Chondrocyte (in vitro differentiated cells): ENCODE measurements at regions not wholly inside any gene's neighbourhood (a gene's known extent, or its start where the extent isn't known, plus 50 kb on each side); places are given as distances from the start of the nearest gene placed in this dataset.
"Not testable (repeated sequence)": the region's sequence is repeated elsewhere in the genome, so short reads cannot be mapped to it uniquely, and the experiment has no call there.

ENCODE experiments used
- DNase-seq: peaks from one replicate; pipeline ENCODE4 v3.0.0; 2021; ENCODE audit warnings: mixed read lengths, low spot score
- H3K27ac Mint-ChIP-seq: one replicate; pipeline ENCODE4 v1.8.0; 2021; ENCODE audit warnings: mild to moderate bottlenecking, moderate library complexity, mixed read lengths; ENCODE audit not compliant: unreplicated experiment
- H3K27me3 Mint-ChIP-seq: 2 replicates; pipeline ENCODE4 v1.8.0; 2021; ENCODE audit warnings: low read depth, mixed read lengths
- H3K36me3 Mint-ChIP-seq: 2 replicates; pipeline ENCODE4 v1.8.0; 2021; ENCODE audit warnings: low read depth, mixed read lengths
- H3K4me1 Mint-ChIP-seq: 2 replicates; pipeline ENCODE4 v1.8.0; 2021; ENCODE audit warnings: low read depth, mild to moderate bottlenecking, mixed read lengths
- H3K4me3 Mint-ChIP-seq: one replicate; pipeline ENCODE4 v1.8.0; 2021; ENCODE audit warnings: mild to moderate bottlenecking, moderate library complexity, mixed read lengths; ENCODE audit not compliant: unreplicated experiment
- H3K9me3 Mint-ChIP-seq: 2 replicates; pipeline ENCODE4 v1.8.0; 2021; ENCODE audit warnings: low read depth, mixed read lengths
- CTCF ChIP-seq: fragments of 200-600 bp; sonication (generic); IDR thresholded peaks from 2 replicates; pipeline ENCODE4 v1.5.0; 2021; ENCODE audit warnings: antibody characterized with exemption, mild to moderate bottlenecking, moderate library complexity

DNA sequence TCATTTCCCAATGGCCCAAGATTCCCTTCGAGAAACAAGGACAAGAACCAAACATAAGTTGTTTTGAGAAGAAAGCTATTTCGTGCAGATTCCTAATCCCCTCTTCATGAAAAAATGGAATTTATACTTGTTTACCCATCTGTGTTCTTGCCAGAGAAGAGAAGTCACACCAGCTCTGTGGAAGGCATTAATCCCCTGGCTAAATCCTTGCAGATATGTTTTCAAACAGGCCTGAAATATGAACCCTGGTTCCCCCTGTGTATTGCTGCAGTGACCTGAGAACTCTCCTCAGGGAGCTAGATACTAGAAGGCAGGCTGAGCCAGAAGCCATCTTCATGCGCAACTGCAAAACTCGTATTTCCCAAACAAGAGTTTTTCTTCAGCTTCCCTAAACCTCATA lies 337.7 kb downstream of the NEK10 start:
- no peak for TF ChIP-seq CTCF
- DNase-seq = no peak
- H3K4me1 Mint-ChIP-seq = no peaks in the 10 kb centered on the region
- peaks cover 6% of the 10 kb centered on the region for H3K27me3 Mint-ChIP-seq
- no peaks in the 10 kb centered on the region for H3K9me3 Mint-ChIP-seq
- H3K36me3 Mint-ChIP-seq = no peaks in the 10 kb centered on the region
- no peak overlapping the region for H3K4me3 Mint-ChIP-seq
- no peak overlapping the region for H3K27ac Mint-ChIP-seq

- Mint-ChIP-seq H3K9me3 (no peaks in the 10 kb centered on the region), H3K36me3 (no peaks in the 10 kb centered on the region), H3K4me3 (no peak overlapping the region)
Measured at GRCh38 chr3:27034255-27034654, 334.9 kb downstream of the NEK10 start.

DNA sequence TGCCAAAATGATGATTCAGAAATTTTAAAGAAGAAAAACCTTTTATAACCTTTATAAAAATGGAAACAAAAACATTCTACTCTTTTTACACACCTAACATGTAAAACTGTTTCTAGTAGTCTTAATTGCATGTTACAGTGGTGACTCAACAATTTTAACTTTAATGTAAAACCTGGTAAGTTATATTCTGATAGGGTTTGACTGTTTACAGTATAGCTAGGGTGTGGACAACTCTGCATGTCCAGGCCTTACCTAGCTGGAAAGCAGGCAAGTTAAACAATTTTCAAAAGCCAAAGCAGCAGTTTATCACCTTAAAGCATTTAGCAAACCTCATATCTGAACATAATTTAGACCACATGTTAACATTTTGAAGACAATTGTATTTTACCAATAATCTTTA lies 328.5 kb downstream of the NEK10 start:
- Mint-ChIP-seq H3K27ac (no peak overlapping the region), H3K4me1 (no peaks in the 10 kb centered on the region), H3K36me3 (no peaks in the 10 kb centered on the region), H3K9me3 (no peaks in the 10 kb centered on the region), H3K4me3 (no peak overlapping the region), H3K27me3 (no peaks in the 10 kb centered on the region)
- DNase-seq = no peak
- TF ChIP-seq CTCF = no peak

More at GRCh38 chr3:27034255-27034654, 334.9 kb downstream of the NEK10 start:
- Mint-ChIP-seq H3K4me1 (no peaks in the 10 kb centered on the region), H3K27me3 (peaks cover 3% of the 10 kb centered on the region), H3K27ac (no peak overlapping the region)
- DNase-seq = no peak
- TF ChIP-seq CTCF = no peak

GRCh38 chr3:27042541-27042940 lies 326.6 kb downstream of the NEK10 start:
- not testable (repeated sequence) for H3K27ac Mint-ChIP-seq, H3K9me3 Mint-ChIP-seq, H3K36me3 Mint-ChIP-seq, H3K4me1 Mint-ChIP-seq, DNase-seq, H3K27me3 Mint-ChIP-seq, H3K4me3 Mint-ChIP-seq

DNA sequence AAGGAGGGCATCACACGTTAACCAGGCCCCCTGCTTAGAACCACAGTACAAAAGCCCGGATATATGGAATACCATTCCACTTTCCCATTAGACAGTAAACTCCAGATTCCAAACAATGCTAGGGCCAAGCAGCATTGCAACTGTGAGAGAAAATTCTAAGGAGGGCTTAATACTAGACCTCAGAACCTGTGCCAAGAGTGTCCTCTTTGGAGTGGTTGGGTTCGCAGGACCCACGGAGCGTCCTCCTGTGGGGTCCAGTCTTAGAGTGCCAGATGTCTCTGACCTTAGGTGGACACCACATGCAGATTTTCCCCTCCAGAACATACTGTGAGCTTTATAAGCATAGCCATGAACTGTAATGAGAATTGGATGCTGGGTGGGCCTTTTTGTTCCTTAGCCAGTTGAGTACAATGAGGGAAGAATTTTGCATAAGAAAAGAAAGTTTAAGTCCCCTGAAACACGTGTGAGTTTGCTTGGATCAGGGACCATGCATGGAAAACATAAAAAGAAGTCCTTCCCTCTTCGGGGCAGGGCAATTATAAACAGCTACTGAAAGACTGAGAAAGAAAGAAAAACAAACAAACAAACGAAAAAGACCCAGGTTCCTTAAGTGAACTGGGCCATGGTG lies 325.7 kb downstream of the NEK10 start:
- no peaks in the 10 kb centered on the region for H3K4me1 Mint-ChIP-seq
- no peak overlapping the region for H3K27ac Mint-ChIP-seq
- no peaks in the 10 kb centered on the region for H3K9me3 Mint-ChIP-seq
- peaks cover 4% of the 10 kb centered on the region for H3K27me3 Mint-ChIP-seq
- H3K4me3 Mint-ChIP-seq = no peak overlapping the region
- no peaks in the 10 kb centered on the region for H3K36me3 Mint-ChIP-seq
- no peak for DNase-seq
- TF ChIP-seq CTCF = no peak

GRCh38 chr3:27044931-27045481 lies 324.2 kb downstream of the NEK10 start:
- Mint-ChIP-seq H3K4me3 (no peak overlapping the region), H3K27me3 (peaks cover 4% of the 10 kb centered on the region), H3K36me3 (no peaks in the 10 kb centered on the region), H3K27ac (no peak overlapping the region), H3K4me1 (no peaks in the 10 kb centered on the region), H3K9me3 (no peaks in the 10 kb centered on the region)
- DNase-seq = no peak
- TF ChIP-seq CTCF = no peak
